GM19023 (cell line): ENCODE measurements at regions not wholly inside any gene's neighbourhood (a gene's known extent, or its start where the extent isn't known, plus 50 kb on each side); places are given as distances from the start of the nearest gene placed in this dataset.

Source experiments
- ATAC-seq: cut with Tn5 transposase; IDR thresholded peaks from one replicate; pipeline ENCODE4 v1.9.1; 2021; ENCODE audit warnings: mild to moderate bottlenecking, moderate library complexity; ENCODE audit not compliant: unreplicated experiment

GRCh38 chr10:113434950-113435349 lies 117.9 kb upstream of the HABP2 start:
- no peak for ATAC-seq

- ATAC-seq, result no peak
These were observed 117.0 kb upstream of the HABP2 start for GRCh38 chr10:113435881-113436280.

GRCh38 chr10:113436851-113437250 lies 116.0 kb upstream of the HABP2 start:
- no peak for ATAC-seq

GRCh38 chr10:113438652-113439051 lies 114.2 kb upstream of the HABP2 start:
- ATAC-seq, result no peak

GRCh38 chr10:113441220-113441619 lies 111.6 kb upstream of the HABP2 start:
- ATAC-seq, result no peak

GRCh38 chr10:113441686-113442270 lies 111.1 kb upstream of the HABP2 start:
- no peak for ATAC-seq

GRCh38 chr10:113442336-113442735 lies 110.5 kb upstream of the HABP2 start:
- ATAC-seq, result no peak

GRCh38 chr10:113443141-113443925 lies 109.5 kb upstream of the HABP2 start:
- no peak for ATAC-seq

GRCh38 chr10:113444766-113445365 lies 108.0 kb upstream of the HABP2 start:
- no peak for ATAC-seq

GRCh38 chr10:113445736-113446135 lies 107.1 kb upstream of the HABP2 start:
- ATAC-seq, result no peak

- ATAC-seq, result no peak
These were observed 106.1 kb upstream of the HABP2 start for GRCh38 chr10:113446739-113447138.

GRCh38 chr10:113447278-113447677 lies 105.6 kb upstream of the HABP2 start:
- no peak for ATAC-seq

- no peak for ATAC-seq
These were observed 103.7 kb upstream of the HABP2 start for GRCh38 chr10:113449006-113449695.

GRCh38 chr10:113450046-113450804 lies 102.6 kb upstream of the HABP2 start:
- ATAC-seq, result no peak

GRCh38 chr10:113450906-113451305 lies 101.9 kb upstream of the HABP2 start:
- no peak for ATAC-seq

- ATAC-seq, result no peak
These were observed 100.6 kb upstream of the HABP2 start for GRCh38 chr10:113452146-113452845.

GRCh38 chr10:113453351-113453750 lies 99.5 kb upstream of the HABP2 start:
- no peak for ATAC-seq

- ATAC-seq, result no peak
These were observed 98.4 kb upstream of the HABP2 start for GRCh38 chr10:113454341-113455061.

- no peak for ATAC-seq
These were observed 96.9 kb upstream of the HABP2 start for GRCh38 chr10:113455947-113456346.

- ATAC-seq, result no peak
These were observed 96.1 kb upstream of the HABP2 start for GRCh38 chr10:113456741-113457140.
